ENCODE measurements at regions not wholly inside any gene's neighbourhood (a gene's known extent, or its start where the extent isn't known, plus 50 kb on each side); places are given as distances from the start of the nearest gene placed in this dataset.
"Not testable (repeated sequence)": the region's sequence is repeated elsewhere in the genome, so short reads cannot be mapped to it uniquely, and the experiment has no call there.

GRCh38 chr17:72175787-72176515 lies 55.1 kb downstream of the SOX9 start:
- no peak for DNase-seq (ENCODE audit: low spot score)
- intact Hi-C loops (cut with DNase I) = loop anchor here in 1 of 2 donors (5.0 kb wide), 1 partner anchor 826 kb away; no protein-coding TSS in a partner anchor

GRCh38 chr17:72176516-72176851 lies 55.7 kb downstream of the SOX9 start:
- intact Hi-C loops (cut with DNase I) = loop anchor here in 1 of 2 donors (5.0 kb wide), 1 partner anchor 826 kb away; no protein-coding TSS in a partner anchor
- no peak for DNase-seq (ENCODE audit: low spot score)

- intact Hi-C loops (cut with DNase I) = loop anchor here in 1 of 2 donors (5.0 kb wide), 1 partner anchor 825 kb away; no protein-coding TSS in a partner anchor
Measured at GRCh38 chr17:72176951-72177660, 56.3 kb downstream of the SOX9 start.

GRCh38 chr17:72177738-72178137 lies 56.9 kb downstream of the SOX9 start:
- DNase-seq (ENCODE audit: low spot score) = no peak
- intact Hi-C loops (cut with DNase I) = loop anchor here in 1 of 2 donors (5.0 kb wide), 1 partner anchor 825 kb away; no protein-coding TSS in a partner anchor

More at GRCh38 chr17:72176951-72177660, 56.3 kb downstream of the SOX9 start:
- DNase-seq (ENCODE audit: low spot score) = no peak

GRCh38 chr17:72182371-72182873 lies 61.6 kb downstream of the SOX9 start:
- no peak for DNase-seq (ENCODE audit: low spot score)
- intact Hi-C loops (cut with DNase I) = no loop called here

- intact Hi-C loops (cut with DNase I) = no loop called here
- no peak for DNase-seq (ENCODE audit: low spot score)
Measured at GRCh38 chr17:72183194-72183685, 62.4 kb downstream of the SOX9 start.

- intact Hi-C loops (cut with DNase I) = no loop called here
- DNase-seq (ENCODE audit: low spot score) = no peak
Measured at GRCh38 chr17:72184805-72185204, 64.0 kb downstream of the SOX9 start.

- no peak for DNase-seq (ENCODE audit: low spot score)
- intact Hi-C loops (cut with DNase I) = no loop called here
Measured at GRCh38 chr17:72185564-72185963, 64.7 kb downstream of the SOX9 start.

GRCh38 chr17:72187556-72187955 lies 66.7 kb downstream of the SOX9 start:
- intact Hi-C loops (cut with DNase I) = no loop called here
- peak; percentile 84 for DNase-seq (ENCODE audit: low spot score)

- DNase-seq (ENCODE audit: low spot score) = no peak
- intact Hi-C loops (cut with DNase I) = no loop called here
Measured at GRCh38 chr17:72188801-72189200, 68.0 kb downstream of the SOX9 start.

- intact Hi-C loops (cut with DNase I) = no loop called here
- DNase-seq (ENCODE audit: low spot score) = no peak
Measured at GRCh38 chr17:72189768-72190593, 69.2 kb downstream of the SOX9 start.

- intact Hi-C loops (cut with DNase I) = no loop called here
- no peak for DNase-seq (ENCODE audit: low spot score)
Measured at GRCh38 chr17:72191356-72191755, 70.5 kb downstream of the SOX9 start.

- intact Hi-C loops (cut with DNase I) = no loop called here
- no peak for DNase-seq (ENCODE audit: low spot score)
Measured at GRCh38 chr17:72191921-72192799, 71.3 kb downstream of the SOX9 start.

- intact Hi-C loops (cut with DNase I) = no loop called here
- DNase-seq (ENCODE audit: low spot score) = no peak
Measured at GRCh38 chr17:72192800-72193192, 72.0 kb downstream of the SOX9 start.

- intact Hi-C loops (cut with DNase I) = no loop called here
- DNase-seq (ENCODE audit: low spot score) = no peak
Measured at GRCh38 chr17:72193391-72194106, 72.7 kb downstream of the SOX9 start.

GRCh38 chr17:72194107-72194440 lies 73.3 kb downstream of the SOX9 start:
- not testable (repeated sequence) for DNase-seq (ENCODE audit: low spot score)

GRCh38 chr17:72199256-72199655 lies 78.4 kb downstream of the SOX9 start:
- no peak for DNase-seq (ENCODE audit: low spot score)
- intact Hi-C loops (cut with DNase I) = no loop called here

More at GRCh38 chr17:72194107-72194440, 73.3 kb downstream of the SOX9 start:
- intact Hi-C loops (cut with DNase I) = not testable (repeated sequence)

GRCh38 chr17:72204742-72205141 lies 83.9 kb downstream of the SOX9 start:
- intact Hi-C loops (cut with DNase I) = no loop called here
- no peak for DNase-seq (ENCODE audit: low spot score)

Data from posterior vena cava (tissue), 2 donors.